IgD-negative memory B cell (primary cell): ENCODE measurements at regions not wholly inside any gene's neighbourhood (a gene's known extent, or its start where the extent isn't known, plus 50 kb on each side); places are given as distances from the start of the nearest gene placed in this dataset.
A peak's percentile ranks its signal among the peaks of the same experiment; 100 is the strongest.
"Not testable (repeated sequence)": the region's sequence is repeated elsewhere in the genome, so short reads cannot be mapped to it uniquely, and the experiment has no call there.

Experiments used
- H3K27ac Mint-ChIP-seq, 3 donors: one replicate each; pipeline ENCODE4 v1.8.0; 2020 to 2022; ENCODE audit warnings: mild to moderate bottlenecking in 3 of 3, mixed read lengths in 3 of 3, moderate library complexity in 1 of 3
- H3K27me3 Mint-ChIP-seq: one replicate; pipeline ENCODE4 v1.8.0; 2021; ENCODE audit warnings: mixed read lengths
- H3K36me3 Mint-ChIP-seq: one replicate; pipeline ENCODE4 v1.8.0; 2020; ENCODE audit warnings: mild to moderate bottlenecking, mixed read lengths
- H3K4me1 Mint-ChIP-seq, 3 donors: one replicate each; pipeline ENCODE4 v1.8.0; 2020 to 2022; ENCODE audit warnings: mixed read lengths in 3 of 3, mild to moderate bottlenecking in 1 of 3
- H3K4me3 Mint-ChIP-seq, 4 donors: one replicate each; pipeline ENCODE4 v1.8.0; 2020 to 2022; ENCODE audit warnings: mild to moderate bottlenecking in 4 of 4, mixed read lengths in 4 of 4, moderate library complexity in 3 of 4
- H3K9me3 Mint-ChIP-seq, 3 donors: one replicate each; pipeline ENCODE4 v1.8.0; 2020 to 2021; ENCODE audit warnings: mixed read lengths in 3 of 3, mild to moderate bottlenecking in 1 of 3

DNA sequence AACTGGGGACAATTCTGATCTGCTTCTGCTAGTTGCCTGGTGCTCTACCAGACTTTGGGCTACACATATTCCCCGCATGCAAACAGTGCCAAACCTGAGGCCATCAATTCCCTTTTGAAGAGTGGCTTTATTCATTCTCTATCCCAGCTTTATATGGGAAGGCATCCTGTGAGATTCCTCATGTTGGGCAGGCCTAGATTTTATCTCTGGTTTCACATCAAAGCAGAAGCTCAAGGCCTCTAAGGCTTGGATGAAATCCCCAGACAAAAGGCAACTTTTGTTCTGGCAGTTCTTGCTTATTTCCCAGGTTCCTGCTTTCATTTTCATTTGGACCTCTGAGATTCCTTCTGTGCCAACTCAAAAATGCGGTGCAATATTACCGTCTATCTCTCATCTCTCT, 648.8 kb downstream of the QKI start:
- no peak overlapping the region for H3K4me3 Mint-ChIP-seq
- no peak overlapping the region for H3K27ac Mint-ChIP-seq

DNA sequence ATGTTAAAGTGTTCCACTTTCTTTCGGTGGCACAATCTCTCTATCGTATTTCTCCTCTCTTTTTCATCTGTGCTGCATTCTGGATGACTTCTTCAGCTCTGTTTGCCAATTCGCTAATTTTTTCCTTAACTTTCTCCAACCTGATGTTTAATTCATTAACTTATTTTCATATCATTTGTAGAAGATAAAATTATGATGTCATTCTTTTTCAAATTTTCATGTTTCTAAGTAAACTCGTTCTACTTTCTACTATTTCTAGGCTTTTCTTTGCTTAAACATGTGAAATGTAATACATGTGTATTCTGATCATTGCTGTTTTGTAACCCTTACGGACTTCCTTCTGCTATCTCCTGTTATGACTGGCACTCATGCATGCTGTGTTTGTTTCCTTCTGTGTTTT, 648.4 kb downstream of the QKI start:
- Mint-ChIP-seq H3K27ac (no peak overlapping the region), H3K9me3 (no peaks in the 10 kb centered on the region), H3K4me1 (no peaks in the 10 kb centered on the region), H3K36me3 (no peaks in the 10 kb centered on the region), H3K4me3 (no peak overlapping the region), H3K27me3 (no peaks in the 10 kb centered on the region)

More for the DNA sequence above, 648.8 kb downstream of the QKI start:
- Mint-ChIP-seq H3K4me1 (no peaks in the 10 kb centered on the region), H3K36me3 (no peaks in the 10 kb centered on the region), H3K27me3 (no peaks in the 10 kb centered on the region), H3K9me3 (no peaks in the 10 kb centered on the region)

- Mint-ChIP-seq H3K27ac (no peak overlapping the region), H3K27me3 (no peaks in the 10 kb centered on the region), H3K4me3 (no peak overlapping the region), H3K4me1 (peaks cover 0 to 2% (median 0%) of the 10 kb centered on the region in 3 donors), H3K36me3 (no peaks in the 10 kb centered on the region), H3K9me3 (peaks cover 0 to 1% (median 0%) of the 10 kb centered on the region in 3 donors)
Measured at GRCh38 chr6:164057876-164058275, 643.4 kb downstream of the QKI start.

DNA sequence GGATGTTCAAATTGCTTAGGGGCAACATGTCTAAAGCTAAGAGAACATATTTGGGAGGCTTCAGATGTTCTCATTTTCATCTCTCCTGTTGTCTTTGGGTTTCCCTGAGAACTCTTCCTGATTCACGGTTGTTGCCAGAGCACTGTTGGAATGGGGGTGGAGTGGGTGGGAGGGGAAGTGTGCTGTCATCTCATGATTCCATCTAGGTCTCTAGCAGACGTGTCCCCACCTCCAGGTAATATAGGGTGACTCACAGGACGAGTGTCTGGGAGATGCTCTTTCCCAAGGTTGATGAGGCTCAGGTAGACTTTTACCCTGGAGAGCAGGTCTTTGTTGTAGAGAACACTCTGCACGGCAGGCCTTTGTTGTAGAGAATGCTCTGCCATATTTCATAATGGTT, 636.9 kb downstream of the QKI start:
- Mint-ChIP-seq H3K36me3 (no peaks in the 10 kb centered on the region), H3K4me3 (no peak overlapping the region), H3K27me3 (peaks cover 2% of the 10 kb centered on the region), H3K4me1 (peaks cover 0 to 2% (median 0%) of the 10 kb centered on the region in 3 donors), H3K9me3 (peaks cover 0 to 1% (median 0%) of the 10 kb centered on the region in 3 donors), H3K27ac (no peak overlapping the region)

DNA sequence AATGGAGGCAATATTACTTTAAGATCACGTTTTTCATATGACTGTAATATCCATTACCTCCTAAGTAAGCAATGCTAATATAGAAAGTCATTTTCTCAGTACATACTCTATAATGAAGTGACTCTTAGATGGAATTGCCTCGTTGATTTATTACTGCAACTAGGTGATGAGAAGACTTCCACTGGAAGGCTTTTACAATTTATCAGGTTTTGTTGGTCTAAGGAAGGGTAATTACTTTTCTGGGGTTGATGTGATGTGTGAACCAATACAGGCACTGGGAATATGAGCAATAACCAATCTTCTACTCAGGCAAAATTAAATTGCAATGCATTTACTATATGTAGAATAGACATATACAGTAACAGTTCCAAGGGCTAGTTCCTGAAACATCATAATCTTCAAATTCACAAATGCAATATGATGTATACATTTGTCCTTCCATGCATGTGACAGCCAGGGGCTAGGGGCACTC, 635.0 kb downstream of the QKI start:
- Mint-ChIP-seq H3K27me3 (peaks cover 2% of the 10 kb centered on the region), H3K27ac (no peak overlapping the region), H3K4me1 (no peaks in the 10 kb centered on the region), H3K9me3 (peaks cover 0 to 4% (median under 1%) of the 10 kb centered on the region in 3 donors), H3K4me3 (no peak overlapping the region), H3K36me3 (no peaks in the 10 kb centered on the region)

DNA sequence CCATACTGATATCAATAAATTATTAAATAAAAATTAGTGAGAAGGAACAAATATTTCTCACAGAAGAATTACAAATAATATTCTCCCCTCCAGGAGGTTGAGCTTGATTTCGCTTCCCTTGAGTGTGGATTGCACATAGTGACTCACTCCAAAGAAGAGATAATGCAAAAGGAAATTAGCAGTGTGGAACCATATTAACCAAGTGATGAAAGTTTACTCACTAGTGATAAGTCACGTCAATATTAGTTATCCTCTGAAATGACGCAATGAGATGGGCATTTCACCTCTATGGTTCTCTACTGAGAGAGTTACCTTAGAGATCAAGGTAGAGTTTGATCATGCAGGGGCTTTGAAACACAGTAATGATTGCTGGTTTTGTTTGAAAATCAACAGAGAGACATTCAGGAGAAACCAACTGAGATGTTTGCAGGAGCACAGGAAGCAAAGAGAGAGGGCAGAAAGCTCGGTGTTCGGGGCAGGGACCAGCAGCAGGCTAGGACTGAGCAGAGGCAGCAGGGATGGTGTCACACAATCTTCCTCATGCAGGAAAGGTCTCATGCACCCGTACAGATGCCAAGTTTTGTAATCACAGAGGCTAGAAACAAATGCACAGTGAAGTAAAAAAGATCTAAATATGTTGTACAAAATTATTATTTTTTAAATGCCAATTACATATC, 634.5 kb downstream of the QKI start:
- H3K27me3 Mint-ChIP-seq: peaks cover 2% of the 10 kb centered on the region
- no peak overlapping the region for H3K4me3 Mint-ChIP-seq
- H3K4me1 Mint-ChIP-seq: no peaks in the 10 kb centered on the region
- no peaks in the 10 kb centered on the region for H3K36me3 Mint-ChIP-seq
- peaks cover 0 to 4% (median 0%) of the 10 kb centered on the region in 3 donors for H3K9me3 Mint-ChIP-seq
- H3K27ac Mint-ChIP-seq: no peak overlapping the region

- H3K27ac Mint-ChIP-seq: no peak overlapping the region
- H3K27me3 Mint-ChIP-seq: no peaks in the 10 kb centered on the region
- no peaks in the 10 kb centered on the region for H3K4me1 Mint-ChIP-seq
- H3K36me3 Mint-ChIP-seq: no peaks in the 10 kb centered on the region
- no peak overlapping the region for H3K4me3 Mint-ChIP-seq
- H3K9me3 Mint-ChIP-seq: peaks cover 4 to 7% (median 6%) of the 10 kb centered on the region in 3 donors
Measured at GRCh38 chr6:164045082-164045481, 630.6 kb downstream of the QKI start.

GRCh38 chr6:164043656-164044055, 629.1 kb downstream of the QKI start:
- H3K4me1 Mint-ChIP-seq, H3K27me3 Mint-ChIP-seq, H3K9me3 Mint-ChIP-seq, H3K36me3 Mint-ChIP-seq, H3K4me3 Mint-ChIP-seq, H3K27ac Mint-ChIP-seq: not testable (repeated sequence)

GRCh38 chr6:164042212-164042611, 627.7 kb downstream of the QKI start:
- H3K9me3 Mint-ChIP-seq: peaks cover 4 to 7% (median 6%) of the 10 kb centered on the region in 3 donors
- no peaks in the 10 kb centered on the region for H3K4me1 Mint-ChIP-seq
- no peak overlapping the region for H3K27ac Mint-ChIP-seq
- no peak overlapping the region for H3K4me3 Mint-ChIP-seq
- H3K27me3 Mint-ChIP-seq: peaks cover 2% of the 10 kb centered on the region
- no peaks in the 10 kb centered on the region for H3K36me3 Mint-ChIP-seq

DNA sequence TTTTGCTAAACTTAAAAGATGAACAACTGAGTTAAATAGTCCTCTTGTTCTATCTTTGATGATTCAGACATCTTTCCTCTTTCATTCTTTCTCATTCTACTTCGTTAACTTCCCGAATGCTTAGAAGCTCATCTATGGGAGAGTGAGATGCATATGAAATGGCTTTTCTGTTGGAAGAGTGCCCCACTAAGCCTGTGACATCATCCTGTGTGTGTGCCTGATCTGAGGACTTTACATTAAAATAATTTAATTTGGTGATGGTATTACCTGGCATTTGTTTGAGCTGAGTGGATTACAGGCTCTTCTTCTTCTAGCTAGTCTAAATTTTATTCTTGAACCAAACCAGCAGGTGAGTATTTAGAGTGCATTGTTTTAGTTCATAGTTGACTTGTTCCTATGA, 626.5 kb downstream of the QKI start:
- no peak overlapping the region for H3K27ac Mint-ChIP-seq
- no peaks in the 10 kb centered on the region for H3K4me1 Mint-ChIP-seq
- peaks cover 4 to 7% (median 6%) of the 10 kb centered on the region in 3 donors for H3K9me3 Mint-ChIP-seq

GRCh38 chr6:164039954-164040375, 625.4 kb downstream of the QKI start:
- Mint-ChIP-seq H3K27me3 (peaks cover 2% of the 10 kb centered on the region), H3K9me3 (peaks cover 3 to 7% (median 4%) of the 10 kb centered on the region in 3 donors), H3K36me3 (no peaks in the 10 kb centered on the region), H3K27ac (no peak overlapping the region), H3K4me1 (no peaks in the 10 kb centered on the region), H3K4me3 (peak overlapping the region in 2 of 4 donors; percentile 22 to 72)

More for the DNA sequence above, 626.5 kb downstream of the QKI start:
- peak overlapping the region in 1 of 4 donors; percentile 12 for H3K4me3 Mint-ChIP-seq
- H3K36me3 Mint-ChIP-seq: no peaks in the 10 kb centered on the region
- H3K27me3 Mint-ChIP-seq: peaks cover 2% of the 10 kb centered on the region

- no peak overlapping the region for H3K27ac Mint-ChIP-seq
- no peaks in the 10 kb centered on the region for H3K4me1 Mint-ChIP-seq
- no peaks in the 10 kb centered on the region for H3K36me3 Mint-ChIP-seq
- peaks cover 2% of the 10 kb centered on the region for H3K27me3 Mint-ChIP-seq
- no peak overlapping the region for H3K4me3 Mint-ChIP-seq
- peaks cover 0 to 3% (median 0%) of the 10 kb centered on the region in 3 donors for H3K9me3 Mint-ChIP-seq
Measured at GRCh38 chr6:164037171-164037870, 622.8 kb downstream of the QKI start.

- Mint-ChIP-seq H3K9me3 (peaks cover 0 to 3% (median 2%) of the 10 kb centered on the region in 3 donors), H3K4me3 (no peak overlapping the region), H3K27ac (no peak overlapping the region), H3K4me1 (no peaks in the 10 kb centered on the region), H3K36me3 (no peaks in the 10 kb centered on the region), H3K27me3 (peaks cover 2% of the 10 kb centered on the region)
Measured at GRCh38 chr6:164035900-164036485, 621.5 kb downstream of the QKI start.

DNA sequence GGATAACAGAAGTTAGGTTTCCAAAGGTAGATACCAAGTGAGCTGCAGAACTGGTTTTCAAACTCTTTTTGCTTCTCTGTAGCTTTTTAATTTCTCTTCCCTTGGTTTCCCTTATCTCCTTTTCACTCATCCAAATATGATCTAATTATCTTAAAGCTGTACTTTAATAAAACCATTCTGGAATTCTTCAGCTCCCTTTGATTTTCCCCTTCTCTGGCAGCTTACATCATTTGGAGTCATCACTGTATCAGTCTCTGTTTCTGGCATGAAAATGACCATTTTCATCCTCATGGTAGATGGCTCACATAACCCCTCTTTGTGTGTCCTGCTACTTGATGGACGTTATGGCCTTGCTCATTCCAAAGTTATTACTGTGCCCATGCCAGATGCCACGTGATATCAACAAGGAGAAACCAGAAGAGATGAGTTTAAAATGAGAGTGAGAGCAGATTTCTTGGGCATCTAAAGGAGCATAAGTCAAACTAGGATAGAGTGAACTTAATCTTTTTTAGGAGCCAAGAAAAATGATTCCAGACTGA, 620.2 kb downstream of the QKI start:
- no peaks in the 10 kb centered on the region for H3K4me1 Mint-ChIP-seq
- H3K27me3 Mint-ChIP-seq: peaks cover 2% of the 10 kb centered on the region
- H3K27ac Mint-ChIP-seq: no peak overlapping the region
- peaks cover 0 to 6% (median 2%) of the 10 kb centered on the region in 3 donors for H3K9me3 Mint-ChIP-seq
- no peaks in the 10 kb centered on the region for H3K36me3 Mint-ChIP-seq
- no peak overlapping the region for H3K4me3 Mint-ChIP-seq

DNA sequence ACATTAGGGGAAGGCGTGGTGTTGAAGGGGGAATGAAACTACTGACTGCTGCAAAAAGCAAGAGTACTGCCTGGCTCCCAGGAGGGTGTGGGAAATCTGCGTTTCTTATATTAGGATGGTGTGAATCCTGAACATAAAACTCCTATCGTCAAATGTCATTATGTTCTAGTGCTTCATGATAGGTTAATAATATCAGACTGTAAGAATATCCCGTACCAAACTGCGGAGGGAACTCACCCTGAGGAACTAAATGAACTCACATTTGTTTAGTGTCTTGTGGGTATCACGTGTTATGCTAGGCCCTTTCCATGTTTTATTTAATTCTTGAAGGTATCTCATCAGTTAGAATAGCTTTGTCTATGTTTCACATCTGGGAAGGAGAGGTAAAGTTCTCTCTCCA, 610.7 kb downstream of the QKI start:
- H3K27me3 Mint-ChIP-seq: no peaks in the 10 kb centered on the region
- H3K4me3 Mint-ChIP-seq: no peak overlapping the region
- H3K27ac Mint-ChIP-seq: no peak overlapping the region
- no peaks in the 10 kb centered on the region for H3K4me1 Mint-ChIP-seq
- H3K9me3 Mint-ChIP-seq: peaks cover 0 to under 1% (median 0%) of the 10 kb centered on the region in 3 donors
- no peaks in the 10 kb centered on the region for H3K36me3 Mint-ChIP-seq
